ENCODE measurements at regions not wholly inside any gene's neighbourhood (a gene's known extent, or its start where the extent isn't known, plus 50 kb on each side); places are given as distances from the start of the nearest gene placed in this dataset.
"Not testable (repeated sequence)": the region's sequence is repeated elsewhere in the genome, so short reads cannot be mapped to it uniquely, and the experiment has no call there.

- peak; percentile 12 for DNase-seq (ENCODE audit: low read depth)
Observed at GRCh38 chr4:38466401-38466800, 197.6 kb upstream of the KLF3 start.

- DNase-seq (ENCODE audit: low read depth): no peak
Observed at GRCh38 chr4:38467296-38467695, 196.7 kb upstream of the KLF3 start.

GRCh38 chr4:38468339-38468866 lies 195.6 kb upstream of the KLF3 start:
- DNase-seq (ENCODE audit: low read depth): no peak

GRCh38 chr4:38469410-38469809 lies 194.6 kb upstream of the KLF3 start:
- no peak for DNase-seq (ENCODE audit: low read depth)

- no peak for DNase-seq (ENCODE audit: low read depth)
Observed at GRCh38 chr4:38470735-38471262, 193.2 kb upstream of the KLF3 start.

GRCh38 chr4:38482696-38483095 lies 181.3 kb upstream of the KLF3 start:
- DNase-seq (ENCODE audit: low read depth): no peak

GRCh38 chr4:38483628-38484027 lies 180.4 kb upstream of the KLF3 start:
- not testable (repeated sequence) for DNase-seq (ENCODE audit: low read depth)

GRCh38 chr4:38489011-38489861 lies 174.8 kb upstream of the KLF3 start:
- no peak for DNase-seq (ENCODE audit: low read depth)

GRCh38 chr4:38489924-38490639 lies 173.9 kb upstream of the KLF3 start:
- DNase-seq (ENCODE audit: low read depth): peak; percentile 10

- DNase-seq (ENCODE audit: low read depth): no peak
Observed at GRCh38 chr4:38490753-38491446, 173.1 kb upstream of the KLF3 start.

GRCh38 chr4:38491854-38492478 lies 172.0 kb upstream of the KLF3 start:
- DNase-seq (ENCODE audit: low read depth): no peak

- no peak for DNase-seq (ENCODE audit: low read depth)
Observed at GRCh38 chr4:38493066-38493465, 170.9 kb upstream of the KLF3 start.

GRCh38 chr4:38495446-38495845 lies 168.6 kb upstream of the KLF3 start:
- DNase-seq (ENCODE audit: low read depth): no peak

- no peak for DNase-seq (ENCODE audit: low read depth)
Observed at GRCh38 chr4:38497121-38497520, 166.9 kb upstream of the KLF3 start.

- no peak for DNase-seq (ENCODE audit: low read depth)
Observed at GRCh38 chr4:38499101-38499500, 164.9 kb upstream of the KLF3 start.

- no peak for DNase-seq (ENCODE audit: low read depth)
Observed at GRCh38 chr4:38500433-38500832, 163.6 kb upstream of the KLF3 start.

- DNase-seq (ENCODE audit: low read depth): no peak
Observed at GRCh38 chr4:38501698-38502097, 162.3 kb upstream of the KLF3 start.

GRCh38 chr4:38503689-38504395 lies 160.2 kb upstream of the KLF3 start:
- DNase-seq (ENCODE audit: low read depth): no peak

- no peak for DNase-seq (ENCODE audit: low read depth)
Observed at GRCh38 chr4:38504396-38504715, 159.6 kb upstream of the KLF3 start.

GRCh38 chr4:38509551-38509950 lies 154.4 kb upstream of the KLF3 start:
- no peak for DNase-seq (ENCODE audit: low read depth)

GRCh38 chr4:38510201-38510600 lies 153.8 kb upstream of the KLF3 start:
- DNase-seq (ENCODE audit: low read depth): no peak

All from Daoy (cell line).